Stimulated activated CD4-positive, alpha-beta T cell treated with anti-CD3 and anti-CD28 coated beads, Interleukin-4, amount 100 ng/mL, for 1 hour (primary cell): ENCODE measurements at regions not wholly inside any gene's neighbourhood (a gene's known extent, or its start where the extent isn't known, plus 50 kb on each side); places are given as distances from the start of the nearest gene placed in this dataset.
"Not testable (repeated sequence)": the region's sequence is repeated elsewhere in the genome, so short reads cannot be mapped to it uniquely, and the experiment has no call there.

Experiments used
- DNase-seq: peaks from one replicate; pipeline ENCODE4 v3.0.0-alpha.2; 2020

DNA sequence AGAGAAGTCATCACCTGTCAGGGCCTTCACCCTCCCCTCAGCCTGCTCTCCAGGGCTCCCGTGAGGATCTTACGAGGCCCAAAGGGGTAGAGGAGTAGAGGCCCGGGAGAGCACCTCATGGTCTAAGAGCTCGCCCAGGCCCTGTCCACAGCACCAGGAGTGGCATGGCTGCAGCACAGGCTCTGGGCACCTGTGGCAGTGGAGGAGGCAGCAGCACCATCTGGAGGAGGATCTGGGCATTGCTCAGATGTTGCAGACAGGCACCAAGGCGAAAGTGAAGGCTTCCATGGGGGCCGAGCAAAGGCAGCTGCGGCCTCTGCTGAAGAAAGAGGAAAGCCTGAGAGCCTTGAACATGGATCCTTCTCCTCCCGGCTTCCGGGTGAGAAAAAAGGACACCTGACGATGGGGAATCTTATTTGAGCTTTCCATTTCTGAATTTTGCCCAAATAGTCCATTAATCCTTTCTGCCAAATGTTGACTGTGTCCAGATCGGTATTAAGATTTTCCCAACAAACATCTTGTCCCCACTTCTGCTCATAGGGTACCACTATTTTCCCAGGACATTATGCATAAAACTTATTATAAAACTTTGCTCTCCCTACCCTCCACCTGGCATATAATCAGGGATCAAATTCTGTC is 604.7 kb downstream of the PTPRC start:
- peak; percentile 77 for DNase-seq

DNA sequence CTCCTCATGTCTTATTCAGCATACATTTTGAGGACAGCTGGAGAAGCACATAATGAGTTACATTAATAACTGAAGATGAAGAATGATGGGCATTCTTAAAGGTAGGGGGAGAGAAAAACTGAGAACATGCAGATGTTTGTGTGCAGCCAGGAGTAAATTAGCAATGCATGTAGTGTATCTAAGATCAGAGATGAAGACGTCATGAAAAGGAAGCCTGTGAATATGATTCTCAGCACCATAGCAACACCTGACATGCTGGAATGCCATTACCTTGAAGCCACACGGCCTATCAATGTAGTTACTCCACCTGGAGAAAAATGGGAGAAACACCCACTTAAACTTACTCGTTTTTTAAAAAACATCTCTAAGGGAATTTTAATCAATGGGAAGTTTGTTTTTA is 607.1 kb downstream of the PTPRC start:
- no peak for DNase-seq

DNA sequence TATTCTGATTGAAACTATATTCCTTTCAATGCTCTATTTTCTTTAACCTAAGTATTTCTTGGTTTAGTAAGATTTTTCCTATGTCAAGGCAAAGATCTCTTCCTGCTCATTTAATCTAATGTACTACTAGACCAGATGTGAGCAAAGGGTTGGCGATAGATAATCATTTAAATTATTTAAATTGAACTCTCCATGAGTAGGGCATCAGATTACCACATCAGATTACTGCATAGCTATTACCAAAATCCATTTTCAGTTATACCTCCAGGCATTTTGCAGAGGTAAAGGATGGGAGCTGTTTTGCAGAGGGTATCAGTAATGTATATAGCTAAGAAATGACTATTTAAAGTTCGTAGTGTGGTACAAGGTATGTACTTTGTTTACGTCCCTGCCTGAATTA is 607.9 kb downstream of the PTPRC start:
- no peak for DNase-seq

DNA sequence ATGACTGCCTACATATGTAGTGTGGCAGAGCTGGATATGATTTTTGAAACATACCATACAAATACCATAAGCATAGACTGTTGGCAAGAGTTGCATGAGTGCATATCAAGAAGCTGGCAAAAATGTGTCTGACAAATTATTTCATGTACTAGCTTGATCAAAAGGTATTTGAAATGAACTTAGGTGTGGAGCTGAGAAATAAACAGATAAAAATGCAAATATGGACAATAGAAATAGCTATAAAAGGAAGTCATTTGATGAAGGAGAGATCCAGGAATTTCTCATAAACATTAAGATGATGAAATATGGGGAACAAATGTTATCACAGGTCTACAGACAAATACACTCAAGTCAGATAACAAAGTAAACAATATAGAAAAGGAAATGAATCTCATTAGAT is 609.1 kb downstream of the PTPRC start:
- no peak for DNase-seq

DNA sequence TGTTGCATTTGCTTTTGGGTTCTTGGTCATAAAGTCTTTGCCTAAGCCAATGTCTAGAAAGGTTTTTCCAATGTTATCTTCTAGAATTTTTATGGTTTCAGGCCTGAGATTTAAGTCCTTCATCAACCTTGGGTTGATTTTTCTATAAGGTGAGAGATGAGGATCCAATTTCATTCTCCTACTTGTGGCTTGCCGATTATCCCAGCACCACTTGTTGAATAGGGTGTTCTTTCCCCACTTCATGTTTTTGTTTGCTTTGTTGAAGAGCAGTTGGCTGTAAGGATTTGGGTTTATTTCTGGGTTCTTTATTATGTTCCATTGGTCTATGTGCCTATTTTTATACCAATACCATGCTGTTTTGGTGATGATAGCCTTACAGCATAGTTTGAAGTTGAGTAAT is 615.2 kb downstream of the PTPRC start:
- DNase-seq: not testable (repeated sequence)

DNA sequence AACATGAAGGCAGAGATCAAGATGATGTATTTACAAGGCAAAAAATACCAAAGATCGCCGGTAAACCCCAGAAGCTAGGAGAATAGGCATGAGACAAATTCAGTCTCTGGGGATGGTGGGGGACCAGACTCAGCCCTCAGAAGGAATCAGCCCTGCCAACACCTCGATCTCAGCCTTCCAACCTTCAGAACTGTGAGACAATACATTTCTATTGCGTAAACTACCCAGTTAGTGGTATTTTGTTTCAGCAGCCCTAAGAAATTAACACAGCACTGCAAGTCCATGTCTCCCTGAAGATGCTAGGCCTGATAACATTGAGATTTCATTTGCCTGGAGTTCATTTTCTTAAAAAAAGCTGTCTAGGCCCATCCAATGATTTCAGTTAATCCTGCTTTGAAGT is 622.5 kb downstream of the PTPRC start:
- no peak for DNase-seq

DNA sequence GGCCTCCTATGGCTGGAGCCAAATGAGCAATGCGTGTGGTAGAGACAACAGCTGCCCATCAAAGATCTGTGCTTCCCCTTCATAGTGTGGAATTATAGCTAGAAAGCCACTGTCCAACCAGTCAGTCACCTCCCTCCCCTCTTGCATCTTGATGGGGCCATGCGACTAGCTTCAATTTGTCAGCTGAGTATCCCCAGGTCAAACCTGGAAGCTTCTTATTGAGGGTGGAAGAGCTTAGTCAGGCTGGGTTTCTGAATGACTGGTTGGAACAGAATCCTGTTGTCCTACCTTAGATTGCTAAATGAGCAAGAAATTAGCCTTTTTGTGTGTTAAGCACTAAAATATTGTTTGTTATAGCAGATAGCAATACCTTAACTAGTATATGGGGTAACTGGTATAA is 625.4 kb downstream of the PTPRC start:
- DNase-seq: no peak

DNA sequence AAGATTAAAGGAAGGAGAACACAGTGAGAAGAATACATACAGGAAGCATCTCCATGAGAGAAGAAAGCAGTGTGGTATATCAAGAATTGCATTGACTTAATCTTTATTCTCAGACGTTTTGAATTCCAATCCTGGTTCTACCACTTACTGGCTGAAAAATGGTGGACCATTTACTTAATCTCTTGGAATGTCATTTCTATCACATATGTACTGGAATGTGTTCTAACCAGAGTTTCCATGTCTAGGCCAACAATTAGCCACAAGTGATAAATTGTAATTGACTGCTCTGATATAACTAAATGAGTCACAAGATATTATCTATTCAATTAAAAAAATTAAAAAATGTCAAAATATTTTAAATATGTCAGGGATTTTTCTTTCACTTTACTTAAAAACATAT is 626.1 kb downstream of the PTPRC start:
- DNase-seq: no peak

DNA sequence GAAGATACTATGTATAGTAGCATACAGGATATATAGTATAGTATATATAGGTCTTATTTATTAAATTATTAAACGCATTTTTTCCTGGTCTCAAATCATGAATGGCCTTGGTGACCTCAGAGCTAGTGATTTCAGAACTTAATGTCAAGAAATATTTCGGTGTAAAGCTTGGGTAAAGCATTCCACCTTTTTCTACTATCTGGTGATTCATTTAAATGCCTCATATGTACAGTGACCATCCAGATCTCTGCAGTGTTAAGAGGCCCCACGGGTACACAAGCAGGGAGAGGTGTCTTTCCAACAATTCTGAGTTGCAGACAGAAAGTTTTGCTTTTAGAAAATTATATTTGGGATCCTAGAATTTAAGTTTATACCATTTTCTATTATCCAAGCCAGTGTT is 626.5 kb downstream of the PTPRC start:
- DNase-seq: no peak

DNA sequence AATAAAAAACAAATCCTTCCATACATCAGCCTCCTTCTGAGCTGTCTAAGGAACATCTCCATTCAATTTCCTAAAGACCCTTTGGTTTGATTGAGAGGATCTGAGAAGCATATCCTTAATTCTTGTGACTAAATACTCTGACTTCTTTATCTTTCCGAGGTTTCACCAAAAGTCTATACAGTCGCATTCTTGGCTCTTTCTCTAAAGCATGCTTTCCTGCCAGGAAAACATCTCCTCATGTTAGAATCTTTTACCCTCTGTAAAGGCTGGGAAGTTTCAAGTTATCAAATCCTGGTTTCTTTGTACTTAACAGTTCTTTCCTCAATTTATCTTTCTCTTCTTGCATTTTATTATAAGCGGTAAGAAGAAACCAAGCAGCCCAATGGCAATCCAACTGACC is 630.4 kb downstream of the PTPRC start:
- no peak for DNase-seq

DNA sequence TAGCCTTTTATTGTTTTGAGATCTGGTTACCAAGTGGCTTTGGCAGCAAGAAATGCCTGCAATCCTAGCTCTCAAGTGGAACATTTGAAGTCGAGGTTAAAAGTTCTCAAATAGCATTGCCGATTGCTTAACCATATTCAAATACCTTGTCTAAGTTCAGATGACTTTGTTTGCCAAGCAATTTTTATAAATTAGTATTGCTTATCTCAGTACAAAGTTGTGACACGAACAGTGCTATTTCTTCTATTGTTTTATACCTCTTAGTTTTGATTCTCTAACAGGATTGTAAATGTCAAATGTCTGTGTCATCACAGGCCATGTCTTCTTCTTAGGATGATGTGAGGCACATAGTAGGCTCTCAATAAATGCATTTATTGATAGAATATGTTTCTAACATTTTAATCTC is 633.3 kb downstream of the PTPRC start:
- no peak for DNase-seq

DNA sequence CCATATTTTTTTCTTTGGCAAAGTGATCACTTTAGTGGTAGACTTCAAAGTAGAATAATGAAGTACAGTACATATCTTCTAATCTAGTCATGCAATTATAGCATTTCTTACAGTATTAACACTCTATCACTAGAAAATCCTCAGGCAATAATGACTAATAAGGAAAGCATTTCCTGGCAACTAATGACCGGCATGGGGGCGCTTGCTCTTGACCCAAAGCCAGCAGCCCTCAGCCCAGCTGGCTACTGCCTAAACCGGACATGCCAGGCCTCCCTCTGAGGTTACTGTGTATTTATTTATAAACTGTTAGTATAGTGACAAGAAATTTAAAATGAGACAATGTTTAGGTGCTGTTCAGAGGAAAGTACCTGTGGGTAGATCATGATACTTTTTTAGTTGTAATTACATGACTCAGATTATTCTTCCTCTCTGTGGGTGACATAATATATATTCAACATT is 633.8 kb downstream of the PTPRC start:
- no peak for DNase-seq

DNA sequence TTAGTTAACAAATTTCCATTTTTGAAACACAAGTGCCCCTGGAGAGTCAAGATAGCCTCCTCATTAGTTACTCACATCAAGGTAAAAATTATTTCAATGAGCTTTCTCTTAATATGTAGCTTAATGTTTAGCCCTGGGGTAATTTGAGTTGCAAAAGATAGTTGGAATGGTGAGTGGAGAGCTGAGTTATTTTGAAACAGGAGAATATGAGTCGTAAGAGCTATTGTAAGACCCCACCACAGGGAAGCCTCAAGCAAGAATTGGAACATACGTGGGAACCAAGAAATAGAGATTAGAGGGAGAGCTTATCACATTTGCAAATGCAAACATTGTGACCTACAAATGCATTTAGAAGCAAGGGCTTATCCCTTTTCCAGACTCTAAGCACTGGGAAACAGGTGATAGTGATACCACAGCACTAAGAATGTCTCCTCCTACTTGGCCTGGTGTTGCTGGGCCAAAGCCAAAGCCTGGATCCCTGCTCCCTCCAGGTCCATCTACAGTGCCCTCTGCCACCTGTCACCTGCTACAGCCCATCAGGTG is 635.1 kb downstream of the PTPRC start:
- DNase-seq: no peak

DNA sequence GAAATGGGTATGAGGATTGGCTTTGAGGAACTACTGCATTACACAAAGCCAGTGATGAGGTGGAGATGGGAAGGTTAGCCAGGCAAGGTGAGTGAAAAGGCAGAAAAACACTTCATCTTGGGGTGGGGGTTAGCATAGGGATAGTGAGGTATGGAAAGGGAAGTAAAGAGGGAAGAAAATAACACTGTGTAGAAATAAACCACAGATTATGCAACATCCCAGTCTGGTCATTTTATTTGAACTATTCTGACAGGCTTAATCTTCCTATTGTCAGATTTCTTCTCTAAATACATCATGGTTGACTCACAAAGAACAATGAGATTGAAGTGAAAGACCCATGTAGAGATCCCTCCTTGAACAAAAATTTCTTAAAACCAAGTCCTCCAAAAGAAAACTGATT is 640.2 kb downstream of the PTPRC start:
- DNase-seq: no peak

DNA sequence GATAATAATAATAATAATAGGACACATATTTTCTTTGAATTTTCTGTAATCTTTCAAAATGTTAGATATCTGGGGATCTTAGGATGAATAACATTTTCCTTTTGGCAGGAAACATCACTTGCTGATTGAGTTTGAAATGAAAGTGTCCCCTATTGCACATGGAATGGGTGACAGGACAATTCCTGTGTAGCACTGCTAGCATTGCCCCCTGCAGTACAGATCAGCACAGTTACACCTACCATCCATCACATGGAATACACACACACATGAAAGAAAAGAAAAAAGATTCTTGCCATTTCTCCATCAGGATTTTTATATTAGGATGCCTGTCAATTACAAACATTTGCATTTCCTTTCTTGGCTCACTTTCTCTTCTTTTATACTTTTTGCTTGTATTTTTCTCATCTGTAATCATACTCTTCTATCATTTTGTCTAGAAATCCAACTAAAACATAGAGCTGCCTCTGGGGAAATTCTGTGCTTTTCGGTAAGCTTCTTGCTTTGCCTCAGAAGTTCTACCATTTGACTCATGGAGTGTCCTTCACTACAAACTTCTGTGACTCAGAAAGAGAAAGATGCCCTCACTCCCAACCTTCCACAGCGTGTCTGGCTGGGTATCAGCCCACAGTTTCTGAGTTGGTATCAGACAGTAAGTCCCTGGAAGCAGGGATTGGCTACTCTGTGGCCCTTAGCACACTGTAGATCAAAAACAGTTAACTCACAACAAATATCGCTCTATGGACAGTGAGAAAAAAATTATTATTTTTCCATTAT is 641.2 kb downstream of the PTPRC start:
- no peak for DNase-seq

DNA sequence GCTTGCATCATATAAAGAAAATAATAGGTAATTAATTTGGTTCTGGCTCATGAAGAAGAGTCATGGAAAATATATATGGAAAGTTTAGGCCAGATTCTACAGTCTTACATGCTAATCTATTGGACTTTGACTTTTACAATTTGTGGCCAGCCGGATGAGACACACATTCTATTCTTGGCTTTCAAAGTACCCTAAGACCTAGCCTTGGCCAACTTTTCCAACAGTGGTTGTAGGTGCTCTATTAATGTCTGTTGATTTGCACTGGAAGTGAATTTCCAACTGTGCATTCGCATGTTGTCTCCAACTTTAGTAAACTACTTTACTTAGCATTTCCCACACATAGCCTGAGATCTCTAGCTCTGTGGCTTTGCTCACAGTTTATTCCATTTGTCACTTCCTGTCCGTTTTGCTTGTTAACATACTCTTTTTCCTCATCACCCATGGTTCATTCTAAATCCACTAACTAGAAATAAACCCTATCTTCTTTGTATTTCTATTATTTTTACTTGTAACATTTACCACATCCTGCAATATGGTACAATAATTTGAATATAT is 644.0 kb downstream of the PTPRC start:
- DNase-seq: no peak

DNA sequence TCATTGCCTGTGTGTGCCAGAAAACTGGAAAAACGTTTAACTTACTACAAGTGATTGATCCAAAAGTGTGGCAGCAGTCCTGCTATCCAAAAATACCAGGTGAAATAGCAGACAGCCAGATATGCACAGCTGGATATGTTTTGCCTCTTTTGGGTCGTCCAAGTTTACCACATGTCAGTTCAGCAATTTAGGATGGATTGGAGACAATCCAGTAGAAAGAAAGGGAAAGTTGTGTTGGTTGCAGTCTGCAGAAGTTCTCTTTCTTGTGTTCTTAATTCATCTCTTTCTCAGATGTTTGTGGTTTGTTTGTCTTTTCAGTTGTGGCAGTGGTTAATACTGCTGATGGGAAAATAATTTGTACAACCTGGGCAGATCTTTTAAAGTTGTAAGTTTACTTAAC is 645.0 kb downstream of the PTPRC start:
- DNase-seq: no peak

DNA sequence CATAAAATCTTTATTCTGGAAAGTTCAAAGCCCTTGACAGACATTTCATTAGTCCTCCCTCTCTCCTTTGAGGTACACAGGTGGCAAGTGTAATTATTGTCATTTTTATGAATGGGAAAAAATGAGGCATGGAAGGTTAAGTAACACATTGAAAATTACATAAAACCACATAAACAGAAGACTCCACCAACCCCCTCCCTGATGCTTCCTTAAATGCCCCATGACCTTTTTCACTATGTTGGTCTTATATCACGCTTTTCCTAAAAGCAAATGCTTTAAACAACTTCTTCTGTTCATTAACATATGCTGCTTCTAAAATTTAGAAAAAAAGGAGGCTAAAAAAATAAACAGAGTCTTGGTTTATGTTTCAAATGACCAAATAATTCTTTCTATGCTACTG is 648.4 kb downstream of the PTPRC start:
- DNase-seq: no peak

DNA sequence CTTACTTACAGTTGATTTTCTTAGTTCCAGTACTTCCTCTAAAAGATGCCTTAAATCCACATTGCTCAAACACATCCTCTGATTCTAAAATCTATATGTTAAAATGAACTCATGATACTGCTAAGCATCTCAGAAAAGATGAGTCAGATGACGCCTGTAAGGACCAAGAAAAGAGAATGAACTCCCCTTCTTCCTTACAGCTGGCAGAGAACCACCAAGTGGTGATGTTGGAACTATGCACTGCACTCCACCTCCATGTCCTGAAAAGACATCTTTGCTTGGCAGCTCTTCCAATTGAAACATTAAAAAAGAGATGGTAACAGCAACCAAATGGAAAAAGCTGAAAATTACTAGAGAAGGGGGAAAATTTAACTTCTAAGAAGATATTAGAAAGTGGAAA is 648.8 kb downstream of the PTPRC start:
- DNase-seq: no peak

DNA sequence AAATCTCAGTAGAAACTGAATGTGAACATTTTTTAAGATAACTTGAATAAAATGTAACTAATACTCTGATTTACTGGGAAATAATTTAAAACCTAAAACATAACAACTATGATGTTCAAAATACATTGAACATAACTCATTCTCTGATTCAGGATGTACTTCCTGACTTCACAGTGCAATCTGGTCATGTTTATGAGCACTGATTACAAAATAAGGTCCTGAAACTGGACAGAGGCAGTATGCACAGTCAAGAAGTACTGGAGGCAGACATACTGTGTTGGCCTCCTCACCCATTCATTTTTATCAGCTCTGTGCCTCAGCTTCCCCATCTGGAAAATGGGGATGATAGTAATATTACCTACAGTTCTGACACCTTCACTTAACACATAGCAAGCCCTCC is 651.3 kb downstream of the PTPRC start:
- no peak for DNase-seq

DNA sequence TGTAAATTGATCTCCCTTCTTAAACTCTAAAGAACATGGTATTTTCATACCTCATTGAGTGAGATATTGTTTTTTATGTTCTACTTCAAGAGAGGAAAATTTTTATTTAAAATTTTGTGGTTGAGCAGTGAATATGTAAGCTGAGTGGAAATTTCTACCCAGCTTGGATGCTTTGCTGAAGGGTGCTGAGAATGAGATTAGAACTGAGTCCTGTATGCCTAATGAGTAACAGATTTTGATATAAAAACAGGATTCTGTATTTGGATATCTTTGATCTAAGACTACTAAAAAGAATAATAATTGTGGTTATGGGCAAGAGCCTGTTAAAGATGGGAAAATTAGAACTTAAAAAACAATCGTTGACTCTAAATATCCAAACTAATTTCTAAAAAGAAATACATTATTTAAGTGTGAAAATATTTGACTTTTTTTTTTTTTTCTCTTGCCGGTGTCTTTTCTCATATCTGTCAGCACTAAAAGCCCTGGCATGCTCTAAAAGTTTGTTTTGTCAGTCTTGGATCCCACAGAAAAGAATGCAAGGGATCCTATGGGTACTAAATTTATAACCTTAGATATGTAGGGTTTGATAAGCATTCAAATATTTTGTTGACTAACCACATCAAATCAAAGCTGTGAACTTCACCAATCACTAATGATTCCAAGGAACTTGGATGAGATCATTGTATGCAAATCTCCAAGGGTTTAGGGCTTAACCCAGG is 652.3 kb downstream of the PTPRC start:
- no peak for DNase-seq

DNA sequence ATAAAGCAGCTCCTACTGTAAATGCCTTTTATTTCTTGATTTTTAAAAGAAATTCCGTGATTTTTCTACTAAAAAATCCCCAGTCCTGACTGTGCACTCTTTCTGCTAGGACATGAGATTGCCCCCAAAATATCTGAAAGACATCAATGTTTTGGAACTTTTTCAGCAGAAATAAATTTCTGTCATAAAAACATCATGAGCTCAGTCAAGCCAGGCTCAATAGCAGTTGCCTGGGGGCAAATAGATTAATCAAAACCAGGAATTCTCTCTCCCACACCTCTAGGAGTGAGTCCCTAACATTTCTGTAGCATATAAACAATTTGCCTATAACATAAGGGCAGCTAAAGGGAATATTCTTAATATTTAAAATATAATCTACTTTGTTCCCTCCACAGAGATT is 654.1 kb downstream of the PTPRC start:
- no peak for DNase-seq

DNA sequence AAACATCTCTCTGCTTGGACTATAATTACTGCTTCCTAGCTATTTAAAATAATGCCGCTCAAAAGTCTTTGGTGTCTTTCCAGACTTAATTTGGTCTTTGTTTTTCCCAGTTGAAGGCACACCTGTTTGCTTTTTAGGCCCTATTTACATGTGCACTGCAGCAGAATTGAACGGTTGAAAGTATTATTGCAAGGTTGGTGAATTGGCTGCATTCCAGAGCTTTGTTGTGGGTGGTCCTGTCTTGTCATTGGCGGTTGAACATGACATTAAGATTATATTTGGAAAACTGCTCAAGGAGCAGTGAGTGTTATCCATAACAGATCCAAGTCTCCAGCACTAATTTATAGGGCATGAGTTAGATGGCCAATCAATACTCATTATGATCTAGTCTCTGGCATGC is 656.3 kb downstream of the PTPRC start:
- no peak for DNase-seq

DNA sequence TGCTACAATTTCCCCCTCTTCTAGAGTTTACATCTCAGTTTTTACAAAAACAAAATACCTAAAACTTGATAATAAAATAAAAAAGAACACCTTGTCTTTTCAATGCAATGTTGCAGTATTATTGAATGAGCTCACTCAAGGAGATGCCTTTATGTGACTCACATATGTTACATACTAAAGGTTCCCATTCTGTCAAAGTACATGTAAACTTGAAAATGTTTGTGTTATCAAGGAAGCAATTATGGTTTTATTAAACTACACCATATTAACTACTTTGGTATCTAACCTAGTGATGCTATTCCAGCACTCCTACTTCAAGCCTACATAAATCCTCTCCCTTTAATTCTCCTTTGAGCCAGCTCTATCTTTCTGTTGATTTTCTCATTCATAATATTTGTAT is 658.3 kb downstream of the PTPRC start:
- DNase-seq: no peak
